Mesendoderm (in vitro differentiated cells): ENCODE measurements at regions not wholly inside any gene's neighbourhood (a gene's known extent, or its start where the extent isn't known, plus 50 kb on each side); places are given as distances from the start of the nearest gene placed in this dataset.

Source experiments
- DNase-seq: peaks from one replicate; pipeline ENCODE4 v3.0.0; 2013
- H2AK5ac ChIP-seq: 2 replicates; pipeline ENCODE4 v1.6.1; 2013; ENCODE audit warnings: low read length, inconsistent platforms
- H2BK120ac ChIP-seq: 2 replicates; pipeline ENCODE4 v1.6.1; 2013; ENCODE audit warnings: low read depth, mild to moderate bottlenecking, low read length, moderate library complexity, mixed read lengths
- H2BK15ac ChIP-seq: replicated peaks from 2 replicates; pipeline ENCODE4 v1.6.1; 2013; ENCODE audit warnings: low read depth, mild to moderate bottlenecking, moderate library complexity
- H2BK5ac ChIP-seq: 2 replicates; pipeline ENCODE4 v1.6.1; 2013; ENCODE audit warnings: low read length, inconsistent platforms
- H3K18ac ChIP-seq: 2 replicates; pipeline ENCODE4 v1.6.1; 2013; ENCODE audit warnings: mild to moderate bottlenecking, low read length, mixed read lengths
- H3K23ac ChIP-seq: one replicate; pipeline ENCODE4 v1.6.1; 2013; ENCODE audit warnings: low read length
- H3K27ac ChIP-seq: 2 replicates; pipeline ENCODE4 v1.5.1; 2013; ENCODE audit warnings: low read depth, mild to moderate bottlenecking, inconsistent platforms, low read length, moderate library complexity
- H3K27me3 ChIP-seq: 2 replicates; pipeline ENCODE4 v1.6.1; 2013; ENCODE audit warnings: low read length, control low read depth, mild to moderate bottlenecking, inconsistent platforms; ENCODE audit not compliant: insufficient read depth, poor library complexity
- H3K36me3 ChIP-seq: 2 replicates; pipeline ENCODE4 v1.6.1; 2013; ENCODE audit warnings: low read length, inconsistent platforms; ENCODE audit not compliant: control insufficient read depth, insufficient read depth
- H3K4ac ChIP-seq: one replicate; pipeline ENCODE4 v1.6.1; 2013; ENCODE audit warnings: low read depth, mild to moderate bottlenecking, low read length, moderate library complexity
- H3K4me1 ChIP-seq: 2 replicates; pipeline ENCODE4 v1.6.1; 2013; ENCODE audit warnings: low read depth, low read length, inconsistent platforms; ENCODE audit not compliant: control insufficient read depth
- H3K4me2 ChIP-seq: 2 replicates; pipeline ENCODE4 v1.6.1; 2013; ENCODE audit warnings: low read length
- H3K4me3 ChIP-seq: 2 replicates; pipeline ENCODE4 v1.5.1; 2013; ENCODE audit warnings: mild to moderate bottlenecking, low read length
- H3K56ac ChIP-seq: one replicate; pipeline ENCODE4 v1.6.1; 2013; ENCODE audit warnings: low read length
- H3K79me1 ChIP-seq: 2 replicates; pipeline ENCODE4 v1.6.1; 2013; ENCODE audit warnings: low read length, inconsistent platforms
- H3K79me2 ChIP-seq: 2 replicates; pipeline ENCODE4 v1.6.1; 2013; ENCODE audit warnings: mild to moderate bottlenecking, low read length; ENCODE audit not compliant: control insufficient read depth, insufficient read depth
- H3K9ac ChIP-seq: 2 replicates; pipeline ENCODE4 v1.6.1; 2013; ENCODE audit warnings: low read length, inconsistent platforms
- H4K5ac ChIP-seq: one replicate; pipeline ENCODE4 v1.6.1; 2013; ENCODE audit warnings: low read length
- H4K8ac ChIP-seq: one replicate; pipeline ENCODE4 v1.6.1; 2013; ENCODE audit warnings: low read depth, mild to moderate bottlenecking, control low read depth, low read length, moderate library complexity
- WGBS: extraction: QIAGEN DNeasy Blood & Tissue Kit; methylation state at CpG from one replicate; pipeline ENCODE4 v1.1.7; 2013; ENCODE audit warnings: low lambda C conversion rate, missing lambda C conversion rate; ENCODE audit not compliant: insufficient coverage; ENCODE audit errors: extremely low coverage; 5-methylcytosine and 5-hydroxymethylcytosine counted together

GRCh38 chr6:138647006-138647405, 126.6 kb upstream of the CCDC28A start:
- Histone ChIP-seq H3K4me3 (no peak overlapping the region), H3K23ac (no peak overlapping the region), H2BK15ac (no peak overlapping the region), H3K9ac (no peak overlapping the region), H3K79me2 (peaks cover 2% of the 10 kb centered on the region), H4K5ac (no peak overlapping the region), H2BK5ac (no peak overlapping the region), H4K8ac (no peak overlapping the region), H3K27ac (no peak overlapping the region), H2BK120ac (no peak overlapping the region), H2AK5ac (no peak overlapping the region), H3K18ac (no peak overlapping the region), H3K4ac (no peak overlapping the region), H3K56ac (no peak overlapping the region), H3K36me3 (no peaks in the 10 kb centered on the region), H3K79me1 (peaks cover 2% of the 10 kb centered on the region), H3K4me2 (no peak overlapping the region), H3K4me1 (no peaks in the 10 kb centered on the region), H3K27me3 (no peaks in the 10 kb centered on the region)
- no CpG with 5 or more reads among the region's 6 CpGs for WGBS
- DNase-seq: no peak

GRCh38 chr6:138648127-138648526, 125.4 kb upstream of the CCDC28A start:
- H3K18ac ChIP-seq: no peak overlapping the region
- DNase-seq: no peak
- H3K56ac ChIP-seq: no peak overlapping the region
- H3K9ac ChIP-seq: no peak overlapping the region
- H3K27me3 ChIP-seq: no peaks in the 10 kb centered on the region
- no CpG with 5 or more reads among the region's 4 CpGs for WGBS
- peaks cover 2% of the 10 kb centered on the region for H3K79me1 ChIP-seq
- no peak overlapping the region for H2BK15ac ChIP-seq
- H3K36me3 ChIP-seq: no peaks in the 10 kb centered on the region
- no peak overlapping the region for H3K23ac ChIP-seq
- no peak overlapping the region for H2BK5ac ChIP-seq
- no peak overlapping the region for H3K4me3 ChIP-seq
- H4K5ac ChIP-seq: no peak overlapping the region
- peaks cover 2% of the 10 kb centered on the region for H3K79me2 ChIP-seq
- H3K4me1 ChIP-seq: no peaks in the 10 kb centered on the region
- H3K27ac ChIP-seq: no peak overlapping the region
- no peak overlapping the region for H3K4ac ChIP-seq
- H2AK5ac ChIP-seq: no peak overlapping the region
- no peak overlapping the region for H4K8ac ChIP-seq
- H2BK120ac ChIP-seq: no peak overlapping the region
- H3K4me2 ChIP-seq: no peak overlapping the region

- Histone ChIP-seq H2AK5ac (no peak overlapping the region), H3K4me2 (no peak overlapping the region)
Measured at GRCh38 chr6:138651491-138651890, 122.1 kb upstream of the CCDC28A start.

GRCh38 chr6:138652824-138653223, 120.7 kb upstream of the CCDC28A start:
- Histone ChIP-seq H2AK5ac (no peak overlapping the region), H2BK120ac (no peak overlapping the region), H4K8ac (no peak overlapping the region), H3K4me2 (no peak overlapping the region), H3K56ac (no peak overlapping the region), H4K5ac (no peak overlapping the region), H3K4me1 (no peaks in the 10 kb centered on the region), H3K79me1 (peaks cover 4% of the 10 kb centered on the region), H2BK15ac (no peak overlapping the region), H3K27me3 (no peaks in the 10 kb centered on the region), H3K18ac (no peak overlapping the region), H2BK5ac (no peak overlapping the region), H3K4me3 (no peak overlapping the region), H3K79me2 (peaks cover 2% of the 10 kb centered on the region), H3K9ac (no peak overlapping the region), H3K23ac (no peak overlapping the region), H3K36me3 (no peaks in the 10 kb centered on the region), H3K4ac (no peak overlapping the region), H3K27ac (no peak overlapping the region)
- WGBS: no CpG with 5 or more reads among the region's 1 CpG
- DNase-seq: no peak

More at GRCh38 chr6:138651491-138651890, 122.1 kb upstream of the CCDC28A start:
- WGBS: no CpG with 5 or more reads among the region's 4 CpGs
- H3K23ac ChIP-seq: no peak overlapping the region
- H4K5ac ChIP-seq: no peak overlapping the region
- no peak overlapping the region for H3K18ac ChIP-seq
- no peak overlapping the region for H3K9ac ChIP-seq
- no peak overlapping the region for H2BK15ac ChIP-seq
- H3K27me3 ChIP-seq: no peaks in the 10 kb centered on the region
- no peak for DNase-seq
- H4K8ac ChIP-seq: no peak overlapping the region
- H3K4ac ChIP-seq: no peak overlapping the region
- H2BK5ac ChIP-seq: no peak overlapping the region
- no peaks in the 10 kb centered on the region for H3K4me1 ChIP-seq
- H3K27ac ChIP-seq: no peak overlapping the region
- H3K36me3 ChIP-seq: no peaks in the 10 kb centered on the region
- no peak overlapping the region for H3K56ac ChIP-seq
- H3K79me2 ChIP-seq: peaks cover 2% of the 10 kb centered on the region
- no peak overlapping the region for H2BK120ac ChIP-seq
- H3K79me1 ChIP-seq: peaks cover 4% of the 10 kb centered on the region
- no peak overlapping the region for H3K4me3 ChIP-seq

- no peak overlapping the region for H3K4me3 ChIP-seq
- no peak overlapping the region for H3K9ac ChIP-seq
- no peak overlapping the region for H2BK15ac ChIP-seq
- H3K23ac ChIP-seq: no peak overlapping the region
- no peaks in the 10 kb centered on the region for H3K36me3 ChIP-seq
- H3K18ac ChIP-seq: no peak overlapping the region
- DNase-seq: no peak
- H3K27me3 ChIP-seq: no peaks in the 10 kb centered on the region
- H4K8ac ChIP-seq: no peak overlapping the region
- WGBS: 100% methylated on average over 1 of the region's 6 CpGs
- H4K5ac ChIP-seq: no peak overlapping the region
- H3K4me1 ChIP-seq: no peaks in the 10 kb centered on the region
- H3K79me2 ChIP-seq: peaks cover 2% of the 10 kb centered on the region
- peaks cover 4% of the 10 kb centered on the region for H3K79me1 ChIP-seq
- H2BK5ac ChIP-seq: no peak overlapping the region
- H3K4ac ChIP-seq: no peak overlapping the region
- no peak overlapping the region for H3K4me2 ChIP-seq
- no peak overlapping the region for H3K56ac ChIP-seq
- H3K27ac ChIP-seq: no peak overlapping the region
- no peak overlapping the region for H2AK5ac ChIP-seq
- H2BK120ac ChIP-seq: no peak overlapping the region
Measured at GRCh38 chr6:138653435-138653834, 120.1 kb upstream of the CCDC28A start.
